HCT116 (cell line): ENCODE measurements at regions not wholly inside any gene's neighbourhood (a gene's known extent, or its start where the extent isn't known, plus 50 kb on each side); places are given as distances from the start of the nearest gene placed in this dataset.

Source experiments
- ATF3 ChIP-seq: IDR thresholded peaks from 2 replicates; pipeline ENCODE4 v1.6.1; 2012
- CBX3 ChIP-seq: IDR thresholded peaks from 2 replicates; pipeline ENCODE4 v1.6.1; 2012; ENCODE audit warnings: low read depth
- EZH2phosphoT487 ChIP-seq: fragments of 200-600 bp; IDR thresholded peaks from 2 replicates; pipeline ENCODE4 v1.6.1; 2018; ENCODE audit warnings: antibody characterized with exemption, borderline replicate concordance
- MAX ChIP-seq: IDR thresholded peaks from 2 replicates; pipeline ENCODE4 v1.6.1; 2012
- POLR2A ChIP-seq: IDR thresholded peaks from 2 replicates; pipeline ENCODE4 v1.7.0; 2011; ENCODE audit warnings: borderline replicate concordance; ENCODE audit not compliant: insufficient read depth, insufficient read length; ENCODE audit errors: extremely low read depth
- POLR2AphosphoS5 ChIP-seq: IDR thresholded peaks from 2 replicates; pipeline ENCODE4 v1.6.1; 2011; ENCODE audit warnings: mild to moderate bottlenecking, low read depth, low read length, moderate library complexity
- RAD21 ChIP-seq: IDR thresholded peaks from 2 replicates; pipeline ENCODE4 v1.6.1; 2012; ENCODE audit warnings: low read depth, mild to moderate bottlenecking
- SIN3A ChIP-seq: IDR thresholded peaks from 2 replicates; pipeline ENCODE4 v1.6.1; 2012; ENCODE audit warnings: low read depth
- SRF ChIP-seq: IDR thresholded peaks from 2 replicates; pipeline ENCODE4 v1.6.1; 2012; ENCODE audit warnings: low read depth
- TF ChIP-seq, protein P1 (sequence below): IDR thresholded peaks from 2 replicates; pipeline ENCODE4 v1.6.1; 2012; ENCODE audit warnings: low read depth
- TF ChIP-seq, protein P2 (sequence below), 3 experiments: fragments of 200-600 bp in 1 of 3; sonication (generic) in 1 of 3; IDR thresholded peaks in 2 of 3; conservative IDR thresholded peaks in 1 of 3; 2 replicates each; pipeline ENCODE4 v1.5.1; 2012 to 2017; ENCODE audit warnings: low read depth in 2 of 3, low read length in 2 of 3, antibody characterized with exemption in 1 of 3, borderline replicate concordance in 1 of 3, control low read depth in 1 of 3, mild to moderate bottlenecking in 1 of 3, mixed read lengths in 1 of 3, mixed run types in 1 of 3, moderate library complexity in 1 of 3; ENCODE audit not compliant: insufficient read depth in 1 of 3

GRCh38 chr2:128874608-128875007 is 555.9 kb upstream of the HS6ST1 start:
- TF ChIP-seq, protein P1, sequence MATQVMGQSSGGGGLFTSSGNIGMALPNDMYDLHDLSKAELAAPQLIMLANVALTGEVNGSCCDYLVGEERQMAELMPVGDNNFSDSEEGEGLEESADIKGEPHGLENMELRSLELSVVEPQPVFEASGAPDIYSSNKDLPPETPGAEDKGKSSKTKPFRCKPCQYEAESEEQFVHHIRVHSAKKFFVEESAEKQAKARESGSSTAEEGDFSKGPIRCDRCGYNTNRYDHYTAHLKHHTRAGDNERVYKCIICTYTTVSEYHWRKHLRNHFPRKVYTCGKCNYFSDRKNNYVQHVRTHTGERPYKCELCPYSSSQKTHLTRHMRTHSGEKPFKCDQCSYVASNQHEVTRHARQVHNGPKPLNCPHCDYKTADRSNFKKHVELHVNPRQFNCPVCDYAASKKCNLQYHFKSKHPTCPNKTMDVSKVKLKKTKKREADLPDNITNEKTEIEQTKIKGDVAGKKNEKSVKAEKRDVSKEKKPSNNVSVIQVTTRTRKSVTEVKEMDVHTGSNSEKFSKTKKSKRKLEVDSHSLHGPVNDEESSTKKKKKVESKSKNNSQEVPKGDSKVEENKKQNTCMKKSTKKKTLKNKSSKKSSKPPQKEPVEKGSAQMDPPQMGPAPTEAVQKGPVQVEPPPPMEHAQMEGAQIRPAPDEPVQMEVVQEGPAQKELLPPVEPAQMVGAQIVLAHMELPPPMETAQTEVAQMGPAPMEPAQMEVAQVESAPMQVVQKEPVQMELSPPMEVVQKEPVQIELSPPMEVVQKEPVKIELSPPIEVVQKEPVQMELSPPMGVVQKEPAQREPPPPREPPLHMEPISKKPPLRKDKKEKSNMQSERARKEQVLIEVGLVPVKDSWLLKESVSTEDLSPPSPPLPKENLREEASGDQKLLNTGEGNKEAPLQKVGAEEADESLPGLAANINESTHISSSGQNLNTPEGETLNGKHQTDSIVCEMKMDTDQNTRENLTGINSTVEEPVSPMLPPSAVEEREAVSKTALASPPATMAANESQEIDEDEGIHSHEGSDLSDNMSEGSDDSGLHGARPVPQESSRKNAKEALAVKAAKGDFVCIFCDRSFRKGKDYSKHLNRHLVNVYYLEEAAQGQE: no peak
- TF ChIP-seq, protein P2, sequence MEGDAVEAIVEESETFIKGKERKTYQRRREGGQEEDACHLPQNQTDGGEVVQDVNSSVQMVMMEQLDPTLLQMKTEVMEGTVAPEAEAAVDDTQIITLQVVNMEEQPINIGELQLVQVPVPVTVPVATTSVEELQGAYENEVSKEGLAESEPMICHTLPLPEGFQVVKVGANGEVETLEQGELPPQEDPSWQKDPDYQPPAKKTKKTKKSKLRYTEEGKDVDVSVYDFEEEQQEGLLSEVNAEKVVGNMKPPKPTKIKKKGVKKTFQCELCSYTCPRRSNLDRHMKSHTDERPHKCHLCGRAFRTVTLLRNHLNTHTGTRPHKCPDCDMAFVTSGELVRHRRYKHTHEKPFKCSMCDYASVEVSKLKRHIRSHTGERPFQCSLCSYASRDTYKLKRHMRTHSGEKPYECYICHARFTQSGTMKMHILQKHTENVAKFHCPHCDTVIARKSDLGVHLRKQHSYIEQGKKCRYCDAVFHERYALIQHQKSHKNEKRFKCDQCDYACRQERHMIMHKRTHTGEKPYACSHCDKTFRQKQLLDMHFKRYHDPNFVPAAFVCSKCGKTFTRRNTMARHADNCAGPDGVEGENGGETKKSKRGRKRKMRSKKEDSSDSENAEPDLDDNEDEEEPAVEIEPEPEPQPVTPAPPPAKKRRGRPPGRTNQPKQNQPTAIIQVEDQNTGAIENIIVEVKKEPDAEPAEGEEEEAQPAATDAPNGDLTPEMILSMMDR (IDR thresholded peaks at IDR 0.05 in 2 of 3, conservative IDR thresholded peaks at IDR 0.05 in 1 of 3; ENCODE audit: borderline replicate concordance in 1 of 3, insufficient read depth in 1 of 3, low read depth in 2 of 3, low read length in 2 of 3): no peak
- TF ChIP-seq ATF3: no peak
- no peak for TF ChIP-seq EZH2phosphoT487
- no peak for TF ChIP-seq CBX3
- no peak for TF ChIP-seq MAX
- TF ChIP-seq POLR2AphosphoS5: no peak
- TF ChIP-seq RAD21: no peak
- no peak for TF ChIP-seq POLR2A
- no peak for TF ChIP-seq SRF
- no peak for TF ChIP-seq SIN3A
